DOHH2 (cell line): ENCODE measurements at regions not wholly inside any gene's neighbourhood (a gene's known extent, or its start where the extent isn't known, plus 50 kb on each side); places are given as distances from the start of the nearest gene placed in this dataset.
A peak's percentile ranks its signal among the peaks of the same experiment; 100 is the strongest.

Source experiments
- H3F3A ChIP-seq: fragments of 200-600 bp; sonication (generic), shearing (Covaris generic); 2 replicates; pipeline ENCODE4 v1.6.0; 2016; ENCODE audit warnings: antibody characterized with exemption, mild to moderate bottlenecking; ENCODE audit not compliant: control insufficient read depth, insufficient read depth
- H3K27ac ChIP-seq: fragments of 200-600 bp; sonication (generic); 2 replicates; pipeline ENCODE4 v1.5.1; 2014; ENCODE audit warnings: low read depth, mild to moderate bottlenecking, low read length, moderate library complexity
- H3K27me3 ChIP-seq: fragments of 200-600 bp; sonication (generic); 2 replicates; pipeline ENCODE4 v1.6.1; 2014; ENCODE audit warnings: mild to moderate bottlenecking, low read length, mixed read lengths; ENCODE audit not compliant: control insufficient read depth
- H3K36me3 ChIP-seq: fragments of 200-600 bp; sonication (generic); 2 replicates; pipeline ENCODE4 v1.6.1; 2014; ENCODE audit warnings: mild to moderate bottlenecking, low read length, moderate library complexity, mixed read lengths; ENCODE audit not compliant: control insufficient read depth
- H3K4me1 ChIP-seq: fragments of 200-600 bp; sonication (generic); 2 replicates; pipeline ENCODE4 v1.6.1; 2014; ENCODE audit warnings: mild to moderate bottlenecking, low read length, mixed read lengths; ENCODE audit not compliant: control insufficient read depth
- H3K4me2 ChIP-seq: fragments of 200-600 bp; sonication (generic); 2 replicates; pipeline ENCODE4 v1.6.0; 2014; ENCODE audit warnings: mild to moderate bottlenecking, low read length, moderate library complexity
- H3K4me3 ChIP-seq: fragments of 200-600 bp; sonication (generic); 2 replicates; pipeline ENCODE4 v1.5.1; 2014; ENCODE audit warnings: mild to moderate bottlenecking, low read length, mixed read lengths
- H3K79me2 ChIP-seq: fragments of 200-600 bp; sonication (generic); 2 replicates; pipeline ENCODE4 v1.6.1; 2014; ENCODE audit warnings: mild to moderate bottlenecking, low read length, mixed read lengths; ENCODE audit not compliant: control insufficient read depth
- H3K9me2 ChIP-seq: fragments of 200-600 bp; sonication (generic); replicated peaks from 2 replicates; pipeline ENCODE4 v1.6.1; 2014; ENCODE audit warnings: mild to moderate bottlenecking, low read length, mixed read lengths; ENCODE audit not compliant: control insufficient read depth
- H3K9me3 ChIP-seq: fragments of 200-600 bp; sonication (generic); 2 replicates; pipeline ENCODE4 v1.6.1; 2014; ENCODE audit warnings: antibody characterized with exemption, low read length, mixed read lengths; ENCODE audit not compliant: control insufficient read depth, insufficient read depth
- H4K20me1 ChIP-seq: fragments of 200-600 bp; sonication (generic); 2 replicates; pipeline ENCODE4 v1.6.0; 2014; ENCODE audit warnings: low read depth, mild to moderate bottlenecking, antibody characterized with exemption, low read length, moderate library complexity; ENCODE audit not compliant: control insufficient read depth, insufficient read depth
- EZH2phosphoT487 ChIP-seq: fragments of 200-600 bp; sonication (generic); IDR thresholded peaks from 2 replicates; pipeline ENCODE4 v1.6.1; 2017; ENCODE audit warnings: borderline replicate concordance, mild to moderate bottlenecking, antibody characterized with exemption, low read length, moderate library complexity, mixed read lengths
- TF ChIP-seq, protein P1 (sequence below): fragments of 200-600 bp; sonication (generic); IDR thresholded peaks from one replicate; pipeline ENCODE4 v1.5.1; 2014; ENCODE audit warnings: antibody characterized with exemption, mild to moderate bottlenecking, low read depth, low read length; ENCODE audit not compliant: poor library complexity, severe bottlenecking

DNA sequence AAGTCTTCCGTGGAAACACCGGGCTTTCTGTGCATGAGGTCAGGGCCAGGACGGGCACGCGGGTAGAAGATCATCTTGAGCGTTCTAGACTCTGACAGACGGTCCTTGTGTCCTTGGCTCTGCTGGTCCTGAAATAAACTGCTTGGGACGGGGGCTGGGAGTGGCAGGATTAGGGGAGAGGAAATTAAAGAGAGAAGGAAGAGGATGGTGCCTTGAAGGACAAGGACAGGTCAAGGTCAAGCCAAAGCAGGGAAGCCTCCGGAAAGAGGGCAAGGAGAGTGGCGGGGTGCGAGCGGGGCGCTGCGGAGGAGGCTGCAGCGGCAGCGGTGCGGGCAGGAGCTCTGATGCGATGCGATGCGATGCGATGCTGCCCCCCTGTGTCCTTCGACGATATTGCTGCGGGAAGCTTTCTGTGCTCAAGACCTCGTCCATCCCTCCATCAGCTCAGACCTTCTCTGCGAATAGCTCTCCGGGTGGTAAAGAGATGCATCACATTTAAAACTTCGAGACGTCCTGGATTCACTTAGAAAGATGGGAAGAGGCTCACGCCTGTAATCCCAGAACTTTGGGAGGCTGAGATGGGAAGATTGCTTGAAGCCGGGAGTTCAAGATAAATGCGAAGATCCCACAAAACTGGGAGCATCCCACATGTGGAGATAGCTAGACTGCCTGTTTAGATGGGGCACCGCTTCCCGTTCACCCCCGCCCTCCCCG is 110.1 kb upstream of the TMEM132D start:
- H3K36me3 ChIP-seq, result no peaks in the 10 kb centered on the region
- H3K9me2 ChIP-seq, result no peaks in the 10 kb centered on the region
- no peaks in the 10 kb centered on the region for H3K9me3 ChIP-seq
- TF ChIP-seq EZH2phosphoT487, result no peak
- TF ChIP-seq, protein P1, sequence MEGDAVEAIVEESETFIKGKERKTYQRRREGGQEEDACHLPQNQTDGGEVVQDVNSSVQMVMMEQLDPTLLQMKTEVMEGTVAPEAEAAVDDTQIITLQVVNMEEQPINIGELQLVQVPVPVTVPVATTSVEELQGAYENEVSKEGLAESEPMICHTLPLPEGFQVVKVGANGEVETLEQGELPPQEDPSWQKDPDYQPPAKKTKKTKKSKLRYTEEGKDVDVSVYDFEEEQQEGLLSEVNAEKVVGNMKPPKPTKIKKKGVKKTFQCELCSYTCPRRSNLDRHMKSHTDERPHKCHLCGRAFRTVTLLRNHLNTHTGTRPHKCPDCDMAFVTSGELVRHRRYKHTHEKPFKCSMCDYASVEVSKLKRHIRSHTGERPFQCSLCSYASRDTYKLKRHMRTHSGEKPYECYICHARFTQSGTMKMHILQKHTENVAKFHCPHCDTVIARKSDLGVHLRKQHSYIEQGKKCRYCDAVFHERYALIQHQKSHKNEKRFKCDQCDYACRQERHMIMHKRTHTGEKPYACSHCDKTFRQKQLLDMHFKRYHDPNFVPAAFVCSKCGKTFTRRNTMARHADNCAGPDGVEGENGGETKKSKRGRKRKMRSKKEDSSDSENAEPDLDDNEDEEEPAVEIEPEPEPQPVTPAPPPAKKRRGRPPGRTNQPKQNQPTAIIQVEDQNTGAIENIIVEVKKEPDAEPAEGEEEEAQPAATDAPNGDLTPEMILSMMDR, result peak; percentile 54
- H3K4me2 ChIP-seq, result no peak overlapping the region
- no peaks in the 10 kb centered on the region for H4K20me1 ChIP-seq
- no peak overlapping the region for H3K4me3 ChIP-seq
- no peaks in the 10 kb centered on the region for H3K79me2 ChIP-seq
- H3K4me1 ChIP-seq, result no peaks in the 10 kb centered on the region
- no peaks in the 10 kb centered on the region for H3K27me3 ChIP-seq
- no peaks in the 10 kb centered on the region for H3F3A ChIP-seq
- no peak overlapping the region for H3K27ac ChIP-seq

DNA sequence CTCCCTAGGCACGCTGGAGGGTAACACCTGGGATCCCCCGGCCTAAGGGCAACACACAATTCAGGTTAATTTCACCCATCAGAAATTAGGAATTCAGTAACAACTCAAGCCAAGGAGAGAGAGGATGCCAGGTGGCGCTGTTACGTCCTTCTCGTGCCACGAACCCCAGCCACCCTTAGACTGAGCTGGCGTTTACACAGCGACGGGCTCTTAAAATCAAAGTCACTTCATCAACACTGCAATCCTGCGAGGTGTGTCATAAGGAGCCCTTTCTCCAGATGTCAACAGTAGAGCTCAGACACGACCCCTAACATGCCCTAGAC is 110.6 kb upstream of the TMEM132D start:
- Histone ChIP-seq H3K36me3 (no peaks in the 10 kb centered on the region), H3F3A (no peaks in the 10 kb centered on the region), H3K27me3 (no peaks in the 10 kb centered on the region), H3K4me2 (no peak overlapping the region), H3K9me3 (no peaks in the 10 kb centered on the region), H3K4me3 (no peak overlapping the region), H3K27ac (no peak overlapping the region), H3K9me2 (no peaks in the 10 kb centered on the region), H3K4me1 (no peaks in the 10 kb centered on the region), H4K20me1 (no peaks in the 10 kb centered on the region), H3K79me2 (no peaks in the 10 kb centered on the region)
- TF ChIP-seq EZH2phosphoT487, result no peak
- TF ChIP-seq, protein P1, result no peak

DNA sequence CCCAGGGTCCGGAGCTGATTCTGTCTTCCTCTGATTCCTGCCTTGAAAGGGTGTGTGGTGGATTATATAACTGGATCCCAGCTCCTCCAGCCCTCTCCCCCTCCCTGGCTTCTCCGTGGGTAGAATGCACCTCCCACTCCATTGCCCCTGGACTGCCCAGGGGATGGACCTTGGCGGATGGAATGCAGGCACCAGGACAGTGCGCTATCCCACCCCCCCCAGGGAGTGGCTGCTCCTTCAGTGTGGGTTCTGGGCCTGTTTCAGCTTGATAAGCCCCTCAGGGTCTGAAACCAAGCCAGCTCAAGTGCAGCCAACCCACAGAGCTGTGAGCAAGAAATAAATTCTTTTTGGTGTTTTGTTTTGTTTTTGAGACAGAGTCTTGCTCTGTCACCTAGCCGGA is 112.4 kb upstream of the TMEM132D start:
- Histone ChIP-seq H3K9me3 (no peaks in the 10 kb centered on the region), H3K4me1 (no peaks in the 10 kb centered on the region), H3K4me2 (no peak overlapping the region), H3F3A (no peaks in the 10 kb centered on the region), H3K79me2 (no peaks in the 10 kb centered on the region), H3K36me3 (no peaks in the 10 kb centered on the region), H3K9me2 (no peaks in the 10 kb centered on the region), H3K27me3 (no peaks in the 10 kb centered on the region), H4K20me1 (no peaks in the 10 kb centered on the region), H3K27ac (no peak overlapping the region), H3K4me3 (no peak overlapping the region)
- TF ChIP-seq, protein P1, result no peak
- TF ChIP-seq EZH2phosphoT487, result no peak

DNA sequence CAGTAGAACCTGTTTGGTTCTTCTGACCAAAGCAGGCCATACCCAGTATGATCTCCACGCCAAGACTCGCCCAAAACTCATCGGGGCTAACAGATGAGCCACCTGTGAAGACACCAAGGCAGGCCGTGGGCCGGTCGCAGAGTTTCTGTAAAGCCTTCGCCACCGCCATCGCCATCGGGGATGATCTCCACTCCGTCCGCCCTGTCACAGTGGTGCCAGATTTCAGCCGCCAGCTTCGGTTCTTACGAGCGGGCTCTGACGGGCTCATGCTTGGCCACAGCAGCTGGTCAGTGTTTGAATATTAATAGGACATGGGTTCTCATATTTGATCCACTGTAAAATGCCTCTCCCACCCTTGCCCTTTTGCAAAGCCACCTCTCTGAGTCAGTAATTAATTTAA is 113.2 kb upstream of the TMEM132D start:
- TF ChIP-seq, protein P1, result no peak
- TF ChIP-seq EZH2phosphoT487, result no peak
- Histone ChIP-seq H3K4me1 (no peaks in the 10 kb centered on the region), H3K4me2 (no peak overlapping the region), H3K9me2 (no peaks in the 10 kb centered on the region), H3K9me3 (no peaks in the 10 kb centered on the region), H4K20me1 (no peaks in the 10 kb centered on the region), H3K4me3 (no peak overlapping the region), H3K79me2 (no peaks in the 10 kb centered on the region), H3K36me3 (no peaks in the 10 kb centered on the region), H3K27me3 (no peaks in the 10 kb centered on the region), H3K27ac (no peak overlapping the region), H3F3A (no peaks in the 10 kb centered on the region)
